Adrenal gland (tissue), 5 donors: ENCODE measurements at regions not wholly inside any gene's neighbourhood (a gene's known extent, or its start where the extent isn't known, plus 50 kb on each side); places are given as distances from the start of the nearest gene placed in this dataset.

ENCODE experiments used
- CTCF ChIP-seq, 6 experiments: fragments of 450-650 bp in 4 of 6; fragments of 200-600 bp in 2 of 6; sonication (generic) in 1 of 6; IDR thresholded peaks; 1 replicate in 5 of 6; 2 replicates in 1 of 6; pipeline versions ENCODE4 v1.5.1 to v1.8.0; 2016 to 2021; ENCODE audit warnings: antibody characterized with exemption in 6 of 6, mild to moderate bottlenecking in 2 of 6, moderate library complexity in 1 of 6
- POLR2A ChIP-seq, 2 donors: fragments of 450-650 bp; IDR thresholded peaks; one replicate each; pipeline ENCODE4 v1.6.1; 2017; ENCODE audit warnings: antibody characterized with exemption in 2 of 2, mild to moderate bottlenecking in 2 of 2, moderate library complexity in 1 of 2
- donor health status: DM: no; HTN: no; CAD: no.

- TF ChIP-seq CTCF (IDR thresholded peaks at IDR 0.05) (no peak), POLR2A (IDR thresholded peaks at IDR 0.05) (no peak)
These were observed 550.0 kb downstream of the REEP3 start for GRCh38 chr10:64071218-64071617.
